Gastroesophageal sphincter (tissue), 3 donors: ENCODE measurements at regions not wholly inside any gene's neighbourhood (a gene's known extent, or its start where the extent isn't known, plus 50 kb on each side); places are given as distances from the start of the nearest gene placed in this dataset.

ENCODE experiments used
- POLR2A ChIP-seq, 2 donors: fragments of 450-650 bp; IDR thresholded peaks; one replicate each; pipeline ENCODE4 v1.6.1; 2017; ENCODE audit warnings: antibody characterized with exemption in 2 of 2, mild to moderate bottlenecking in 2 of 2, moderate library complexity in 1 of 2
- TF ChIP-seq, protein P1 (sequence below), 4 experiments: fragments of 200-600 bp in 2 of 4; fragments of 450-650 bp in 2 of 4; sonication (generic) in 1 of 4; IDR thresholded peaks; one replicate each; pipeline ENCODE4 v1.5.1; 2017 to 2019; ENCODE audit warnings: antibody characterized with exemption in 4 of 4, mild to moderate bottlenecking in 2 of 4, moderate library complexity in 2 of 4

GRCh38 chr3:6435951-6436350 lies 425.0 kb upstream of the GRM7 start:
- TF ChIP-seq POLR2A (IDR thresholded peaks at IDR 0.05) = no peak
- TF ChIP-seq, protein P1, sequence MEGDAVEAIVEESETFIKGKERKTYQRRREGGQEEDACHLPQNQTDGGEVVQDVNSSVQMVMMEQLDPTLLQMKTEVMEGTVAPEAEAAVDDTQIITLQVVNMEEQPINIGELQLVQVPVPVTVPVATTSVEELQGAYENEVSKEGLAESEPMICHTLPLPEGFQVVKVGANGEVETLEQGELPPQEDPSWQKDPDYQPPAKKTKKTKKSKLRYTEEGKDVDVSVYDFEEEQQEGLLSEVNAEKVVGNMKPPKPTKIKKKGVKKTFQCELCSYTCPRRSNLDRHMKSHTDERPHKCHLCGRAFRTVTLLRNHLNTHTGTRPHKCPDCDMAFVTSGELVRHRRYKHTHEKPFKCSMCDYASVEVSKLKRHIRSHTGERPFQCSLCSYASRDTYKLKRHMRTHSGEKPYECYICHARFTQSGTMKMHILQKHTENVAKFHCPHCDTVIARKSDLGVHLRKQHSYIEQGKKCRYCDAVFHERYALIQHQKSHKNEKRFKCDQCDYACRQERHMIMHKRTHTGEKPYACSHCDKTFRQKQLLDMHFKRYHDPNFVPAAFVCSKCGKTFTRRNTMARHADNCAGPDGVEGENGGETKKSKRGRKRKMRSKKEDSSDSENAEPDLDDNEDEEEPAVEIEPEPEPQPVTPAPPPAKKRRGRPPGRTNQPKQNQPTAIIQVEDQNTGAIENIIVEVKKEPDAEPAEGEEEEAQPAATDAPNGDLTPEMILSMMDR (IDR thresholded peaks at IDR 0.05) = no peak
